Bone marrow (tissue), 2 donors: ENCODE measurements at regions not wholly inside any gene's neighbourhood (a gene's known extent, or its start where the extent isn't known, plus 50 kb on each side); places are given as distances from the start of the nearest gene placed in this dataset.

ENCODE experiments used
- DNase-seq, 2 donors: peaks; one replicate each; lab custom pipeline; 2025; lab: John Stamatoyannopoulos, UW

GRCh38 chr20:56925082-56925830 is 296.1 kb downstream of the TFAP2C start:
- no peak for DNase-seq

- DNase-seq, result no peak
Measured at GRCh38 chr20:56925831-56926170, 296.7 kb downstream of the TFAP2C start.

GRCh38 chr20:56926501-56926900 is 297.4 kb downstream of the TFAP2C start:
- no peak for DNase-seq

GRCh38 chr20:56927127-56927526 is 298.0 kb downstream of the TFAP2C start:
- no peak for DNase-seq

- DNase-seq, result no peak
Measured at GRCh38 chr20:56928007-56928406, 298.9 kb downstream of the TFAP2C start.

GRCh38 chr20:56929606-56930005 is 300.5 kb downstream of the TFAP2C start:
- DNase-seq, result no peak

- DNase-seq, result no peak
Measured at GRCh38 chr20:56930876-56931275, 301.8 kb downstream of the TFAP2C start.

GRCh38 chr20:56932575-56933330 is 303.6 kb downstream of the TFAP2C start:
- DNase-seq, result no peak

GRCh38 chr20:56933331-56933698 is 304.2 kb downstream of the TFAP2C start:
- no peak for DNase-seq

- no peak for DNase-seq
Measured at GRCh38 chr20:56934888-56935287, 305.8 kb downstream of the TFAP2C start.

- no peak for DNase-seq
Measured at GRCh38 chr20:56940466-56940865, 311.4 kb downstream of the TFAP2C start.

- DNase-seq, result no peak
Measured at GRCh38 chr20:56941101-56941686, 312.1 kb downstream of the TFAP2C start.

- DNase-seq, result no peak
Measured at GRCh38 chr20:56943946-56944945, 315.1 kb downstream of the TFAP2C start.

- no peak for DNase-seq
Measured at GRCh38 chr20:56945057-56945456, 316.0 kb downstream of the TFAP2C start.

GRCh38 chr20:56945901-56946300 is 316.8 kb downstream of the TFAP2C start:
- DNase-seq, result no peak

GRCh38 chr20:56949318-56949717 is 317.1 kb downstream of the BMP7 start:
- no peak for DNase-seq

- no peak for DNase-seq
Measured at GRCh38 chr20:56952258-56953047, 314.0 kb downstream of the BMP7 start.

- no peak for DNase-seq
Measured at GRCh38 chr20:56953048-56953586, 313.3 kb downstream of the BMP7 start.

GRCh38 chr20:56954797-56955196 is 311.6 kb downstream of the BMP7 start:
- DNase-seq, result no peak

GRCh38 chr20:56955680-56956079 is 310.8 kb downstream of the BMP7 start:
- DNase-seq, result no peak

GRCh38 chr20:56956534-56956933 is 309.9 kb downstream of the BMP7 start:
- DNase-seq, result no peak
